GM12865 (cell line): ENCODE measurements at regions not wholly inside any gene's neighbourhood (a gene's known extent, or its start where the extent isn't known, plus 50 kb on each side); places are given as distances from the start of the nearest gene placed in this dataset.

Experiments used
- DNase-seq: peaks from one replicate; pipeline ENCODE4 v3.0.0; 2010; ENCODE audit warnings: low read depth
- H3K4me3 ChIP-seq: 2 replicates; pipeline ENCODE4 v1.5.1; 2011; ENCODE audit warnings: mild to moderate bottlenecking, low read depth, low read length, control low read depth
- TF ChIP-seq, protein P1 (sequence below): IDR thresholded peaks from 2 replicates; pipeline ENCODE4 v1.5.1; 2011; ENCODE audit warnings: low read length, control low read depth, low read depth, inconsistent platforms; ENCODE audit not compliant: insufficient read depth; ENCODE audit errors: missing control alignments

DNA sequence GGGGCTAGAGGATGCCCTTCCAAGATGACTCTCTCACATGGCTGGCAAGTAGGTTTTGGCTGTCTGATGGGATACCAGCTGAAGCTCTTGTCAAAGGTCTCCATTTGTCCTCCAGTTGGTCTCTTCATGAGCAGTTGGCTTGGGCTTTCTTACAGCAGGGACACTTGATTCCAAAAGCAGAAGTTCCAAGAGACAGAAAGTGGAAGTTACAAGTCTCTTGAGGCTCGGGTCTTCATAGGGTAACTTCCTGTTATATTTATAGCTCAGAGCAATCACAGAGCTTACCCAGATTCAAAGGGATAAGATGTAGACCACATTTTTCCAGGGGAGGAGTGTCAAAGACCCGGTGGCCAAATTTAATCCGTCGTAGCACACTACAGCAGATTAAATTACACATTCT, 440.0 kb downstream of the RFC3 start:
- H3K4me3 ChIP-seq = no peak overlapping the region
- DNase-seq = peak; percentile 1
- TF ChIP-seq, protein P1, sequence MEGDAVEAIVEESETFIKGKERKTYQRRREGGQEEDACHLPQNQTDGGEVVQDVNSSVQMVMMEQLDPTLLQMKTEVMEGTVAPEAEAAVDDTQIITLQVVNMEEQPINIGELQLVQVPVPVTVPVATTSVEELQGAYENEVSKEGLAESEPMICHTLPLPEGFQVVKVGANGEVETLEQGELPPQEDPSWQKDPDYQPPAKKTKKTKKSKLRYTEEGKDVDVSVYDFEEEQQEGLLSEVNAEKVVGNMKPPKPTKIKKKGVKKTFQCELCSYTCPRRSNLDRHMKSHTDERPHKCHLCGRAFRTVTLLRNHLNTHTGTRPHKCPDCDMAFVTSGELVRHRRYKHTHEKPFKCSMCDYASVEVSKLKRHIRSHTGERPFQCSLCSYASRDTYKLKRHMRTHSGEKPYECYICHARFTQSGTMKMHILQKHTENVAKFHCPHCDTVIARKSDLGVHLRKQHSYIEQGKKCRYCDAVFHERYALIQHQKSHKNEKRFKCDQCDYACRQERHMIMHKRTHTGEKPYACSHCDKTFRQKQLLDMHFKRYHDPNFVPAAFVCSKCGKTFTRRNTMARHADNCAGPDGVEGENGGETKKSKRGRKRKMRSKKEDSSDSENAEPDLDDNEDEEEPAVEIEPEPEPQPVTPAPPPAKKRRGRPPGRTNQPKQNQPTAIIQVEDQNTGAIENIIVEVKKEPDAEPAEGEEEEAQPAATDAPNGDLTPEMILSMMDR = no peak

DNA sequence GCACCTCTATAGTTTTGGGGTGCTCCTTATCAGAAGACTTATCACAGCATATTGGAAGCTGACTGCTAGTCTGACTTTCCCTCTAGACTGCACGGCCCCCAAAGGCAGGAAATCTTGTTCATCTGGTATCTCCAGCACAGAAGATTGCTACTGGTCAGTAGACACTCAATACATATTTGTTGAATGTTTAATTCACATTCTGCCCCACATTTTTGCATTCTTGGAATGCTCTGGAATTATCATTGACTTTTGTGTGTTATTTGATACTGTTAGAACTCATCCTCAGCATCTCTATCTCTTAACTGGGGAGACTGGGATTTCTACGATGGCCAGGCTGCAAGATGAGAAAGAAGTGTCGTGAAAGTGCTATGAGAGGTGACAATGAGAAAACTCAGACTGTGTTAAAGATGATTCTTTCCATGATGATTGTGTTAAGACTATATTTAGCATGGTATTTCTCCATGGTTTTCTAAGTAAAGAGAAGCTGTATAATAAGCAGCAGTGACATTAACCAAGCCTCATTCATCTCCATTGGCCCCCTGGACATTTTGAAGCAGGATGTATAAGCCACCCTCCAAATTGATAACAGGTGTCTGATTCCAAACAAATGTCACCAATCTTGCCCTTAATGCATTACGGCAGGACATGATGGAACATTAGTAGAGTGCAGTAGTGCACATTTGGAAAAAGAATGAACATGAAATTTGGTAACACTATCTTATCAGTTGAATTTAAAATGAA, 440.9 kb downstream of the RFC3 start:
- DNase-seq = no peak
- TF ChIP-seq, protein P1 = no peak
- no peak overlapping the region for H3K4me3 ChIP-seq

DNA sequence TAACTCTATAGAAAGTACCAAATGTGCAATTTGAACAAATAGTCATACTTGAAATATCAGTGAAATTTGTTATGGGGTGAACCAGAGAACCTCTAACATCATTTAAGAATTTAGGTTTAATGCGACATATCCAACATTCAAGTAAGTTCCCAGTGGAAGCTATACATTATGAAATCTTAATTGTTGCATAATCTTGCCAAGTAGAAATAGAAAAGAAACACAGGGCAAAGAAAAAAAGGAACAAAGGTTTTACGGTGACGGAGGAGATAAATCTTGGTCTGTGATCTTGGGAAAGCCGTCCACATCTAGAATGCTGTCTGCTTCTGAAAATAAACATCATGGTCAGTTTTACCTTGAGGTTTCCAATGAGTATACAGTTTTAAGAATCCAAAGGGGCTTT, 445.7 kb downstream of the RFC3 start:
- TF ChIP-seq, protein P1 = no peak
- no peak for DNase-seq
- no peak overlapping the region for H3K4me3 ChIP-seq

DNA sequence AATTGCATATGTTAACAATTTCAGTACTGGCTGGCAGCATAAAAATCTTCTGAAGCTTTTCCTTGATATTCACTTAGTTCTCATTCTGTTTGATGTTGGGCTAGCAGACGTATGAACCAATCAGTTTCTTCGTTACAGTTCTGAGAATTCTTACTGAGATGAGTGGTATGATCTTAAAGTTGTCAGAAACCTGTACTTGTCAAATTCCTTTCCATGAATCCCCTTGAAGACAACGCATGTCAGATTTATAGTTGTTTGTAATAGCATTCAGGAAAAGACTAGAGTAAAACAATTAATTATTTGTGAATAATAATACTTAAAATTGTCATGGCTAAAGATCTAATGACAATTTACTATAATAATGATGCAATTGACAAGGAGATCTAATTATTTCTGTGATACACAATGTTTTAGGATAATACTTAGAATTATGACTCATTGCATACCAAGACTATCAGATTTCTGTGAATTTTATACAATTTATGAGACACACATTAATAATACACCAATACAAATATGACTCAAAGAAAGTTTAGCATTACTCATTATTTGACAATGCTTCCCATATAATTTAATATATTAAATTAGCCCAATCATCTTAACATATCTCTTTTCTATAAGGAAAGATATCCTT, 447.2 kb downstream of the RFC3 start:
- TF ChIP-seq, protein P1 = no peak
- H3K4me3 ChIP-seq = no peak overlapping the region
- no peak for DNase-seq

DNA sequence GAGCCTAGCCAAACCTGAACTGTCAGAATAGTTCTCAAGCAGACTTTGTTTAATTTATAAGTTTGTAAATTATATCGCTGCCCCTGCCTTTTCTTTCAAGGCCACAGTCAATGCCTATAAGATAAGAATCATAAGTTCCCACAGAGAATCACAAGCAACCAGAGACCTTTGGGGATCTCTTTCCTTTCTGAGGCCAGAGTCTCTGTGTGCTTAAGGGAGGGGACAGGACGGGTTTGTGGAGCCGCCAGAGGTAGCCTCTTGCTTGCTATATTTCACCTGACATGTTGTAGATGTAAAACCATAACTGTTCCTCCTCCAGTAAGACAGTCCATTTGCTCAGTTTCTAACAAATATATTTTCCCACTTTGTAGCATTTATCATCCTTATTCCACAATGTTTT, 458.8 kb downstream of the RFC3 start:
- no peak for DNase-seq
- no peak overlapping the region for H3K4me3 ChIP-seq
- TF ChIP-seq, protein P1 = no peak

DNA sequence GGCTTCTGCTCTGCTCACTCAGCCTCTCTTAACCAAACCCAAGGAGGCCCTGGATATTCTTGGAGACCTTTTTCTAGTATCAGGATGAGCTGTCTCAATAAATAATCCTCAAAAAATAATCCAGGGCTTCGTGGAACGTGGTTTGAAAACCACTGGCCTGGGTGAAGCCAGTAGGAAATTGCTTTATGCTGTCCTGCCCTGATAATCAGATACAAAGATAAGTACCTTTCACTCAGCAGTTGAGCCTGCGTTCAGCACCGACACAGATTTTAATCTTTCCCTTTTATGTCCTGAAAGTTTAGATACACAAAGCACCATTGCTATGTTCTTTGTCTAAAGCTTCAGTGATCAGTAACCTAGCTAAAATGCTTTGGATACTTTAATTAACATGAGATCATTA, 460.0 kb downstream of the RFC3 start:
- no peak for DNase-seq
- no peak overlapping the region for H3K4me3 ChIP-seq
- TF ChIP-seq, protein P1 = no peak
